ENCODE measurements at regions not wholly inside any gene's neighbourhood (a gene's known extent, or its start where the extent isn't known, plus 50 kb on each side); places are given as distances from the start of the nearest gene placed in this dataset.

DNA sequence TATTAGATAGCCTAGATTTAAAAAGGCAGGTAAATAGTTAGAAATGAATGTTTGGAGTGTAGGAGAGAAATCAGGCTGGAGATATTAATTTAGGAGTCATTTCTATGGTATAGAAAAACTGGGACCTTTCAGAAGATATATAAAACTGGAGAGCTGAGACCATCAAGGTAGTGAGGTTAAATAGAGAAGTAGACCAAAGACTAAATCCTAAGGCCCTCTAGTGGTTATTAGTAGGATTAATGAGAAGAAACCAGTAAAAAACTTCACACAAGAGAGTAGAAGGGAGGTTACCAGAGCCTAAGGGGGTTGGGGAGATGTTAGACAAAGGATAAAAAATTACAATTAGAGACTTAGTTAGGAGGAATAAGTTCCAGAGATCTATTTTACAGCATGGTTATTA, 351.0 kb upstream of the SPANXN1 start:
- TF ChIP-seq ZNF782 (CRISPR knock-in tag; IDR thresholded peaks at IDR 0.05; ENCODE audit: borderline replicate concordance) (no peak), NFYC (CRISPR knock-in tag; IDR thresholded peaks at IDR 0.05) (no peak), CTCF (CRISPR knock-in tag; IDR thresholded peaks at IDR 0.05) (no peak), ZNF800 (CRISPR knock-in tag; IDR thresholded peaks at IDR 0.05) (no peak), PHF5A (CRISPR knock-in tag; IDR thresholded peaks at IDR 0.05; ENCODE audit: low read depth, unreplicated experiment) (no peak), ZXDC (CRISPR knock-in tag; IDR thresholded peaks at IDR 0.05) (no peak), RAD21 (CRISPR knock-in tag; IDR thresholded peaks at IDR 0.05) (no peak)
- TF ChIP-seq, protein P1, sequence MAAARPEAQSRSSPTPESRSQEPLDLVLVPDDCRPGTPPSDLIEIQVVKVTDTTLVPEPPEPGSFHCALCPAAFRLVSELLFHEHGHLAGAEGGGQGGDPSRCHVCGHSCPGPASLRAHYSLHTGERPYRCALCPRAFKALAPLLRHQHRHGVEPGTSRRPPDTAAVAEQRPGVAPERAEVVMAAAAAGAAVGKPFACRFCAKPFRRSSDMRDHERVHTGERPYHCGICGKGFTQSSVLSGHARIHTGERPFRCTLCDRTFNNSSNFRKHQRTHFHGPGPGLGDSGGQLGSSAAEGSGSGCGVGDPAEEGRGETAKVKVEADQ (CRISPR knock-in tag; IDR thresholded peaks at IDR 0.05; ENCODE audit: borderline replicate concordance), result no peak

All from HepG2 (cell line).